ENCODE measurements at regions not wholly inside any gene's neighbourhood (a gene's known extent, or its start where the extent isn't known, plus 50 kb on each side); places are given as distances from the start of the nearest gene placed in this dataset.

GRCh38 chr13:64505336-64505910 is 2724.7 kb downstream of the PCDH9 start:
- Histone ChIP-seq H2AFZ (ENCODE audit: low read depth, low read length) (no peak overlapping the region), H3K4me2 (ENCODE audit: low read length) (no peak overlapping the region), H3K36me3 (ENCODE audit: insufficient read depth, low read length) (no peaks in the 10 kb centered on the region), H3K4me3 (ENCODE audit: insufficient read depth, low read depth, low read length) (no peak overlapping the region), H3K27ac (ENCODE audit: low read depth, low read length) (no peak overlapping the region), H3K9me3 (ENCODE audit: insufficient read depth, low read depth, low read length) (no peaks in the 10 kb centered on the region), H3K4me1 (ENCODE audit: insufficient read depth, low read length) (no peaks in the 10 kb centered on the region), H4K20me1 (ENCODE audit: insufficient read depth, low read length) (no peaks in the 10 kb centered on the region), H3K79me2 (ENCODE audit: insufficient read depth, low read length) (no peaks in the 10 kb centered on the region), H3K9ac (ENCODE audit: low read length) (no peak overlapping the region), H3K27me3 (ENCODE audit: insufficient read depth, low read length) (no peaks in the 10 kb centered on the region)
- H3K36me3 Mint-ChIP-seq (ENCODE audit: low read depth, unreplicated experiment), result no peaks in the 10 kb centered on the region
- H3K27ac Mint-ChIP-seq (ENCODE audit: unreplicated experiment), result no peak overlapping the region
- H3K9me3 Mint-ChIP-seq (ENCODE audit: unreplicated experiment), result no peaks in the 10 kb centered on the region
- no peaks in the 10 kb centered on the region for H3K27me3 Mint-ChIP-seq (ENCODE audit: low read depth, unreplicated experiment)
- DNase-seq (ENCODE audit: low read depth), result peak; percentile 72
- H3K4me3 Mint-ChIP-seq (ENCODE audit: unreplicated experiment), result no peak overlapping the region
- no peak for TF ChIP-seq CTCF (IDR thresholded peaks at IDR 0.05; ENCODE audit: insufficient read depth, low read depth, low read length)
- TF ChIP-seq EZH2 (IDR thresholded peaks at IDR 0.05; ENCODE audit: insufficient read depth, low read length), result no peak
- no peaks in the 10 kb centered on the region for H3K4me1 Mint-ChIP-seq (ENCODE audit: low read depth, unreplicated experiment)
- no peak for FAIRE-seq

GRCh38 chr13:64488731-64489130 is 2741.4 kb downstream of the PCDH9 start:
- Mint-ChIP-seq H3K4me1 (ENCODE audit: low read depth, unreplicated experiment) (peaks cover 2% of the 10 kb centered on the region), H3K9me3 (ENCODE audit: unreplicated experiment) (no peaks in the 10 kb centered on the region), H3K4me3 (ENCODE audit: unreplicated experiment) (no peak overlapping the region), H3K27me3 (ENCODE audit: low read depth, unreplicated experiment) (no peaks in the 10 kb centered on the region), H3K27ac (ENCODE audit: unreplicated experiment) (no peak overlapping the region), H3K36me3 (ENCODE audit: low read depth, unreplicated experiment) (no peaks in the 10 kb centered on the region)
- Histone ChIP-seq H3K36me3 (ENCODE audit: insufficient read depth, low read length) (no peaks in the 10 kb centered on the region), H3K27ac (ENCODE audit: low read depth, low read length) (no peak overlapping the region), H3K4me2 (ENCODE audit: low read length) (no peak overlapping the region), H4K20me1 (ENCODE audit: insufficient read depth, low read length) (no peaks in the 10 kb centered on the region), H3K27me3 (ENCODE audit: insufficient read depth, low read length) (no peaks in the 10 kb centered on the region), H3K9ac (ENCODE audit: low read length) (no peak overlapping the region), H3K4me3 (ENCODE audit: insufficient read depth, low read depth, low read length) (no peak overlapping the region), H3K4me1 (ENCODE audit: insufficient read depth, low read length) (no peaks in the 10 kb centered on the region), H3K9me3 (ENCODE audit: insufficient read depth, low read depth, low read length) (no peaks in the 10 kb centered on the region), H3K79me2 (ENCODE audit: insufficient read depth, low read length) (no peaks in the 10 kb centered on the region), H2AFZ (ENCODE audit: low read depth, low read length) (peak overlapping the region; percentile 16)
- TF ChIP-seq EZH2 (IDR thresholded peaks at IDR 0.05; ENCODE audit: insufficient read depth, low read length), result no peak
- TF ChIP-seq CTCF (IDR thresholded peaks at IDR 0.05; ENCODE audit: insufficient read depth, low read depth, low read length), result no peak
- no peak for FAIRE-seq
- DNase-seq (ENCODE audit: low read depth), result peak; percentile 58

- no peaks in the 10 kb centered on the region for H3K4me1 Mint-ChIP-seq (ENCODE audit: low read depth, unreplicated experiment)
- no peak overlapping the region for H2AFZ ChIP-seq (ENCODE audit: low read depth, low read length)
- no peak overlapping the region for H3K4me2 ChIP-seq (ENCODE audit: low read length)
- no peaks in the 10 kb centered on the region for H3K36me3 ChIP-seq (ENCODE audit: insufficient read depth, low read length)
- H3K27ac ChIP-seq (ENCODE audit: low read depth, low read length), result no peak overlapping the region
- H3K27ac Mint-ChIP-seq (ENCODE audit: unreplicated experiment), result no peak overlapping the region
- no peak overlapping the region for H3K4me3 ChIP-seq (ENCODE audit: insufficient read depth, low read depth, low read length)
- H3K36me3 Mint-ChIP-seq (ENCODE audit: low read depth, unreplicated experiment), result no peaks in the 10 kb centered on the region
- H3K27me3 ChIP-seq (ENCODE audit: insufficient read depth, low read length), result no peaks in the 10 kb centered on the region
- no peaks in the 10 kb centered on the region for H3K4me1 ChIP-seq (ENCODE audit: insufficient read depth, low read length)
- TF ChIP-seq EZH2 (IDR thresholded peaks at IDR 0.05; ENCODE audit: insufficient read depth, low read length) (no peak), CTCF (IDR thresholded peaks at IDR 0.05; ENCODE audit: insufficient read depth, low read depth, low read length) (no peak)
- H3K9ac ChIP-seq (ENCODE audit: low read length), result no peak overlapping the region
- H3K9me3 Mint-ChIP-seq (ENCODE audit: unreplicated experiment), result no peaks in the 10 kb centered on the region
- H3K9me3 ChIP-seq (ENCODE audit: insufficient read depth, low read depth, low read length), result no peaks in the 10 kb centered on the region
- H3K27me3 Mint-ChIP-seq (ENCODE audit: low read depth, unreplicated experiment), result no peaks in the 10 kb centered on the region
- no peak for FAIRE-seq
- no peak overlapping the region for H3K4me3 Mint-ChIP-seq (ENCODE audit: unreplicated experiment)
- H3K79me2 ChIP-seq (ENCODE audit: insufficient read depth, low read length), result no peaks in the 10 kb centered on the region
- DNase-seq (ENCODE audit: low read depth), result no peak
- H4K20me1 ChIP-seq (ENCODE audit: insufficient read depth, low read length), result no peaks in the 10 kb centered on the region
Measured at GRCh38 chr13:64482373-64482772, 2747.8 kb downstream of the PCDH9 start.

Measured in astrocyte (in vitro differentiated cells and primary cell).